A549 (cell line): ENCODE measurements at regions not wholly inside any gene's neighbourhood (a gene's known extent, or its start where the extent isn't known, plus 50 kb on each side); places are given as distances from the start of the nearest gene placed in this dataset.
"Not testable (repeated sequence)": the region's sequence is repeated elsewhere in the genome, so short reads cannot be mapped to it uniquely, and the experiment has no call there.

Source experiments
- ATAC-seq, 2 experiments: fragments of 200-7000 bp in 1 of 2; fragments of >200 bp in 1 of 2; cut with Nextera tagmentation in 1 of 2; cut with Tn5 transposase in 1 of 2; 3 replicates each; pipeline versions ENCODE4 v1.8.0 to v1.9.1; 2018 to 2020; ENCODE audit warnings: mild to moderate bottlenecking in 1 of 2, moderate library complexity in 1 of 2
- CTCF ChIA-PET: fragments of 300-600 bp; sonication (Branson Sonifier 250); formaldehyde crosslinking; extraction: SDS; loops from one replicate; lab custom pipeline; 2021; ENCODE audit warnings: antibody characterized with exemption, inconsistent platforms; lab: Yijun Ruan, JAX
- POLR2A ChIA-PET: fragments of 350-600 bp; formaldehyde crosslinking; extraction: SDS; loops from one replicate; lab custom pipeline; 2021; ENCODE audit warnings: antibody characterized with exemption, inconsistent platforms; lab: Yijun Ruan, JAX
- DNase-seq, 2 experiments: peaks; one replicate each; pipeline versions ENCODE4 v3.0.0 to v3.0.0-alpha.2; 2011 to 2016; ENCODE audit warnings: low read depth in 1 of 2, low spot score in 1 of 2
- FAIRE-seq: peaks from 2 replicates; lab custom pipeline; 2011; peaks lifted over from hg19 to GRCh38; lab: Jason Lieb, UNC
- H3K27ac ChIP-seq, 2 experiments: fragments of >200 bp; sonication (Bioruptor Twin); formaldehyde crosslinking; 3 replicates each; pipeline ENCODE4 v1.5.1; 2016 to 2017
- H3K4me1 ChIP-seq: fragments of >200 bp; sonication (Bioruptor Twin); formaldehyde crosslinking; 3 replicates; pipeline ENCODE4 v1.6.1; 2016
- H3K4me2 ChIP-seq: fragments of >200 bp; sonication (Bioruptor Twin); formaldehyde crosslinking; 3 replicates; pipeline ENCODE4 v1.6.1; 2016
- H3K4me3 ChIP-seq: fragments of >200 bp; sonication (Bioruptor Twin); formaldehyde crosslinking; 3 replicates; pipeline ENCODE4 v1.5.1; 2016
- H3K9me3 ChIP-seq: fragments of >200 bp; sonication (Bioruptor Twin); formaldehyde crosslinking; 3 replicates; pipeline ENCODE4 v1.6.1; 2016
- BCL3 ChIP-seq: fragments of >200 bp; sonication (Bioruptor Twin); formaldehyde crosslinking; IDR thresholded peaks from 3 replicates; pipeline ENCODE4 v1.6.1; 2016
- CBX2 ChIP-seq: fragments of 200-600 bp; sonication (generic); IDR thresholded peaks from 2 replicates; pipeline ENCODE4 v1.6.1; 2016; ENCODE audit warnings: low read depth, mild to moderate bottlenecking, borderline replicate concordance
- CEBPB ChIP-seq, 2 experiments: fragments of >200 bp in 1 of 2; sonication (Bioruptor Twin) in 1 of 2; formaldehyde crosslinking in 1 of 2; IDR thresholded peaks; 2 replicates each; pipeline ENCODE4 v1.6.1; 2012 to 2016
- ELK1 ChIP-seq: fragments of 150-350 bp; IDR thresholded peaks from 2 replicates; pipeline ENCODE4 v1.6.1; 2014; ENCODE audit warnings: low read depth, mild to moderate bottlenecking, low read length
- FOSB ChIP-seq: fragments of 250-450 bp; sonication (Bioruptor Pico); IDR thresholded peaks from 2 replicates; pipeline ENCODE4 v1.5.0; 2020; ENCODE audit warnings: mild to moderate bottlenecking, moderate library complexity
- FOSL2 ChIP-seq, 2 experiments: fragments of 450-650 bp in 1 of 2; fragments of >200 bp in 1 of 2; sonication (Bioruptor Twin) in 1 of 2; formaldehyde crosslinking; IDR thresholded peaks; 2 replicates each; pipeline versions ENCODE4 v1.5.0 to v1.6.1; 2016 to 2020; ENCODE audit warnings: mild to moderate bottlenecking in 1 of 2, moderate library complexity in 1 of 2
- FOXS1 ChIP-seq: fragments of 250-450 bp; sonication (Bioruptor Pico); IDR thresholded peaks from 2 replicates; pipeline ENCODE4 v1.5.0; 2020; ENCODE audit warnings: mild to moderate bottlenecking, moderate library complexity
- HDAC2 ChIP-seq: fragments of 200-600 bp; sonication (generic); IDR thresholded peaks from 2 replicates; pipeline ENCODE4 v1.6.1; 2016
- KDM5A ChIP-seq: fragments of 200-600 bp; sonication (generic); IDR thresholded peaks from 2 replicates; pipeline ENCODE4 v1.6.1; 2016; ENCODE audit warnings: antibody characterized with exemption, mild to moderate bottlenecking
- MAFK ChIP-seq: fragments of 450-650 bp; IDR thresholded peaks from 2 replicates; pipeline ENCODE4 v1.6.1; 2014; ENCODE audit not compliant: partially characterized antibody
- MAZ ChIP-seq: fragments of 150-350 bp; IDR thresholded peaks from 2 replicates; pipeline ENCODE4 v1.6.1; 2014; ENCODE audit warnings: antibody characterized with exemption, low read depth, low read length, borderline replicate concordance
- POLR2A ChIP-seq: IDR thresholded peaks from 2 replicates; pipeline ENCODE4 v1.6.1; 2012; ENCODE audit warnings: mild to moderate bottlenecking, low read length
- POLR2AphosphoS2 ChIP-seq: conservative IDR thresholded peaks from 2 replicates; pipeline ENCODE4 v1.6.1; 2012; ENCODE audit warnings: low read length, improper control_type of control experiment, inconsistent platforms
- SREBF2 ChIP-seq: fragments of 450-650 bp; IDR thresholded peaks from 2 replicates; pipeline ENCODE4 v1.6.1; 2014; ENCODE audit warnings: mild to moderate bottlenecking, moderate library complexity
- TFCP2L1 ChIP-seq: fragments of 250-450 bp; sonication (Bioruptor Pico); IDR thresholded peaks from 2 replicates; pipeline ENCODE4 v1.5.0; 2021; ENCODE audit warnings: mild to moderate bottlenecking
- TP53 ChIP-seq: fragments of 250-450 bp; sonication (Bioruptor Pico); IDR thresholded peaks from 2 replicates; pipeline ENCODE4 v1.5.0; 2021; ENCODE audit warnings: mild to moderate bottlenecking, moderate library complexity
- ZNF302 ChIP-seq: fragments of 250-450 bp; sonication (Bioruptor Pico); IDR thresholded peaks from 2 replicates; pipeline ENCODE4 v1.9.0; 2021; ENCODE audit warnings: inconsistent platforms, mild to moderate bottlenecking, moderate library complexity
- WGBS: methylation state at CpG from one replicate; pipeline ENCODE4 v1.1.6; 2017; ENCODE audit errors: missing lambda C conversion rate; 5-methylcytosine and 5-hydroxymethylcytosine counted together
- TF ChIP-seq, protein P1 (sequence below): IDR thresholded peaks from 2 replicates; pipeline ENCODE4 v1.6.1; 2012; ENCODE audit warnings: low read depth, borderline replicate concordance

GRCh38 chrX:35499071-35499862 is 298.9 kb upstream of the MAGEB16 start:
- no peaks in the 10 kb centered on the region for H3K9me3 ChIP-seq
- POLR2A ChIA-PET, result no interaction called here
- H3K27ac ChIP-seq, result no peak overlapping the region
- H3K4me3 ChIP-seq, result no peak overlapping the region
- no peak overlapping the region for H3K4me2 ChIP-seq
- no peak for DNase-seq
- CTCF ChIA-PET, result no interaction called here
- ATAC-seq, result no peak
- 82% methylated on average over 11 of the region's 55 CpGs for WGBS
- no peaks in the 10 kb centered on the region for H3K4me1 ChIP-seq
- FAIRE-seq, result no peak
- TF ChIP-seq TFCP2L1 (CRISPR knock-in tag) (no peak), ELK1 (no peak), FOSB (CRISPR knock-in tag) (no peak)

DNA sequence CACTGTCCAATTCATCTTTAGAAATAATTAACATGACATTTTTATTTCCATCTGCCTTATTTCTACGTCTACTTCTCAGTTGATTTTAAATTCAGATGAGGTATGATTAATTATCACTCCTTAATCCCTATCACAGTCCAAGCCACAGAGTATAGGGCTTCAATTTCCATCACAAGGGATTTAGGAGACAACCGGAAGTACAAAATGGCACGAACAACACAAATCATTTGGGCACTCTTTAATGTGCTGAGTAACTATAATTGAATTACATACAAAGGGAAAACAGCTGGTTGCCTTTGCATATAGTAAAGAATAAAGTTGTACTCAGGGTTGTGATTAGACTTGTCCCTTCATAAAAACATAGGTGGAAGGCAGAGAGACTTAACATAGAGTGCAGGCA is 290.4 kb upstream of the MAGEB16 start:
- Histone ChIP-seq H3K4me3 (no peak overlapping the region), H3K4me2 (no peak overlapping the region), H3K9me3 (no peaks in the 10 kb centered on the region), H3K27ac (no peak overlapping the region), H3K4me1 (no peaks in the 10 kb centered on the region)
- ATAC-seq (no peak), DNase-seq (no peak), FAIRE-seq (no peak)
- 25% methylated on average over 3 of the region's 3 CpGs for WGBS
- CTCF ChIA-PET, result interaction anchor here (0.6 kb wide), 1 partner anchor 29 kb away, joined by 3 read pairs; no protein-coding TSS in a partner anchor
- POLR2A ChIA-PET, result no interaction called here
- no peak for TF ChIP-seq SREBF2
- TF ChIP-seq, protein P1, sequence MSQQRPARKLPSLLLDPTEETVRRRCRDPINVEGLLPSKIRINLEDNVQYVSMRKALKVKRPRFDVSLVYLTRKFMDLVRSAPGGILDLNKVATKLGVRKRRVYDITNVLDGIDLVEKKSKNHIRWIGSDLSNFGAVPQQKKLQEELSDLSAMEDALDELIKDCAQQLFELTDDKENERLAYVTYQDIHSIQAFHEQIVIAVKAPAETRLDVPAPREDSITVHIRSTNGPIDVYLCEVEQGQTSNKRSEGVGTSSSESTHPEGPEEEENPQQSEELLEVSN, result no peak
- TF ChIP-seq FOXS1 (CRISPR knock-in tag), result no peak
- no peak for TF ChIP-seq ZNF302 (CRISPR knock-in tag)
- no peak for TF ChIP-seq BCL3
- no peak for TF ChIP-seq CBX2
- no peak for TF ChIP-seq TFCP2L1 (CRISPR knock-in tag)
- TF ChIP-seq FOSL2 (IDR thresholded peaks at IDR 0.05), result no peak
- TF ChIP-seq FOSL2 (CRISPR knock-in tag; IDR thresholded peaks at IDR 0.05), result no peak
- no peak for TF ChIP-seq MAZ
- TF ChIP-seq POLR2AphosphoS2, result no peak
- no peak for TF ChIP-seq MAFK
- no peak for TF ChIP-seq TP53 (CRISPR knock-in tag)
- no peak for TF ChIP-seq FOSB (CRISPR knock-in tag)
- no peak for TF ChIP-seq CEBPB (IDR thresholded peaks at IDR 0.05)
- no peak for TF ChIP-seq ELK1
- TF ChIP-seq KDM5A, result no peak
- TF ChIP-seq POLR2A, result no peak
- TF ChIP-seq HDAC2, result no peak

GRCh38 chrX:35548003-35548402 is 250.1 kb upstream of the MAGEB16 start:
- POLR2A ChIA-PET, ATAC-seq, H3K9me3 ChIP-seq, H3K27ac ChIP-seq, H3K4me1 ChIP-seq, H3K4me2 ChIP-seq, H3K4me3 ChIP-seq, DNase-seq, CTCF ChIA-PET: not testable (repeated sequence)
- FAIRE-seq, result peak; percentile 18
- WGBS, result 31% methylated on average over 8 of the region's 8 CpGs
